ENCODE measurements at regions not wholly inside any gene's neighbourhood (a gene's known extent, or its start where the extent isn't known, plus 50 kb on each side); places are given as distances from the start of the nearest gene placed in this dataset.

DNA sequence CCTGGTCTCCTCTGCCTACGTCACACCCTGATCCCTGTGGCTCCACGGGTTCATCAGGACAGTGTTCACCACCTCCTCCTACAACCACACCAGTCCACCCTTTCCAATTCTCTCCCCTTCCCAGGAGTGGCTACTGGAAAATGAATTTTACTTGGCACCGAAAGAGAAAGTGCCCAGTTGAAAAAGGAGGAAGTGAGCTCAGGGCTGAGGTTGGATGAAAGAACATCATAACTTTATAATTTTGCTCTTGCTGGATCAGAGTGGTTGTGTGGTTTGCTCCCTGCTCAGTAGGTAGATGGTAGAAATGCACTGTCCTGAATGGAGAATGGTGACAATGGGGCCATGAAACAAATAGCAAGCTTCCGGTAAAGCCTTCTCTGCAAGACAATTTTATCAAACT, 140.3 kb upstream of the DDX18 start:
- H3K9me3 ChIP-seq (ENCODE audit: control insufficient read depth in 4 of 4, low read length in 3 of 4), result peaks cover 0 to 6% (median 3%) of the 10 kb centered on the region in 4 donors
- H3K4me3 ChIP-seq (ENCODE audit: low read depth in 1 of 3, low read length in 3 of 3), result no peak overlapping the region
- H3K27ac ChIP-seq (ENCODE audit: low read depth in 1 of 2, low read length in 2 of 2), result no peak overlapping the region
- WGBS, result 80% methylated on average over 4 of the region's 4 CpGs
- no peak overlapping the region for H3K9ac ChIP-seq (ENCODE audit: low read depth in 1 of 2, low read length in 2 of 2)
- H3K36me3 ChIP-seq (ENCODE audit: control insufficient read depth in 4 of 4, insufficient read depth in 3 of 4, low read depth in 1 of 4, low read length in 3 of 4), result no peaks in the 10 kb centered on the region
- TF ChIP-seq, protein P1, sequence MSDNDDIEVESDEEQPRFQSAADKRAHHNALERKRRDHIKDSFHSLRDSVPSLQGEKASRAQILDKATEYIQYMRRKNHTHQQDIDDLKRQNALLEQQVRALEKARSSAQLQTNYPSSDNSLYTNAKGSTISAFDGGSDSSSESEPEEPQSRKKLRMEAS (IDR thresholded peaks at IDR 0.05), result no peak
- no peak for TF ChIP-seq HNF4G (IDR thresholded peaks at IDR 0.05)
- no peak for TF ChIP-seq GABPA (IDR thresholded peaks at IDR 0.05 in 1 of 2, conservative IDR thresholded peaks at IDR 0.05 in 1 of 2)
- no peak for TF ChIP-seq TAF1 (conservative IDR thresholded peaks at IDR 0.05)
- no peak for TF ChIP-seq EGR1 (IDR thresholded peaks at IDR 0.05; ENCODE audit: low read depth in 2 of 2)
- TF ChIP-seq JUND (IDR thresholded peaks at IDR 0.05), result no peak
- TF ChIP-seq, protein P2, sequence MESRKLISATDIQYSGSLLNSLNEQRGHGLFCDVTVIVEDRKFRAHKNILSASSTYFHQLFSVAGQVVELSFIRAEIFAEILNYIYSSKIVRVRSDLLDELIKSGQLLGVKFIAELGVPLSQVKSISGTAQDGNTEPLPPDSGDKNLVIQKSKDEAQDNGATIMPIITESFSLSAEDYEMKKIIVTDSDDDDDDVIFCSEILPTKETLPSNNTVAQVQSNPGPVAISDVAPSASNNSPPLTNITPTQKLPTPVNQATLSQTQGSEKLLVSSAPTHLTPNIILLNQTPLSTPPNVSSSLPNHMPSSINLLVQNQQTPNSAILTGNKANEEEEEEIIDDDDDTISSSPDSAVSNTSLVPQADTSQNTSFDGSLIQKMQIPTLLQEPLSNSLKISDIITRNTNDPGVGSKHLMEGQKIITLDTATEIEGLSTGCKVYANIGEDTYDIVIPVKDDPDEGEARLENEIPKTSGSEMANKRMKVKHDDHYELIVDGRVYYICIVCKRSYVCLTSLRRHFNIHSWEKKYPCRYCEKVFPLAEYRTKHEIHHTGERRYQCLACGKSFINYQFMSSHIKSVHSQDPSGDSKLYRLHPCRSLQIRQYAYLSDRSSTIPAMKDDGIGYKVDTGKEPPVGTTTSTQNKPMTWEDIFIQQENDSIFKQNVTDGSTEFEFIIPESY (IDR thresholded peaks at IDR 0.05), result no peak
- TF ChIP-seq FOXA2 (IDR thresholded peaks at IDR 0.05), result no peak
- TF ChIP-seq SP1 (IDR thresholded peaks at IDR 0.05), result no peak
- TF ChIP-seq, protein P3, sequence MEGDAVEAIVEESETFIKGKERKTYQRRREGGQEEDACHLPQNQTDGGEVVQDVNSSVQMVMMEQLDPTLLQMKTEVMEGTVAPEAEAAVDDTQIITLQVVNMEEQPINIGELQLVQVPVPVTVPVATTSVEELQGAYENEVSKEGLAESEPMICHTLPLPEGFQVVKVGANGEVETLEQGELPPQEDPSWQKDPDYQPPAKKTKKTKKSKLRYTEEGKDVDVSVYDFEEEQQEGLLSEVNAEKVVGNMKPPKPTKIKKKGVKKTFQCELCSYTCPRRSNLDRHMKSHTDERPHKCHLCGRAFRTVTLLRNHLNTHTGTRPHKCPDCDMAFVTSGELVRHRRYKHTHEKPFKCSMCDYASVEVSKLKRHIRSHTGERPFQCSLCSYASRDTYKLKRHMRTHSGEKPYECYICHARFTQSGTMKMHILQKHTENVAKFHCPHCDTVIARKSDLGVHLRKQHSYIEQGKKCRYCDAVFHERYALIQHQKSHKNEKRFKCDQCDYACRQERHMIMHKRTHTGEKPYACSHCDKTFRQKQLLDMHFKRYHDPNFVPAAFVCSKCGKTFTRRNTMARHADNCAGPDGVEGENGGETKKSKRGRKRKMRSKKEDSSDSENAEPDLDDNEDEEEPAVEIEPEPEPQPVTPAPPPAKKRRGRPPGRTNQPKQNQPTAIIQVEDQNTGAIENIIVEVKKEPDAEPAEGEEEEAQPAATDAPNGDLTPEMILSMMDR (IDR thresholded peaks at IDR 0.05; ENCODE audit: low read depth, low read length, missing input control), result no peak
- TF ChIP-seq FOXA1 (IDR thresholded peaks at IDR 0.05), result no peak
- TF ChIP-seq NR2F2 (IDR thresholded peaks at IDR 0.05), result no peak
- TF ChIP-seq, protein P4, sequence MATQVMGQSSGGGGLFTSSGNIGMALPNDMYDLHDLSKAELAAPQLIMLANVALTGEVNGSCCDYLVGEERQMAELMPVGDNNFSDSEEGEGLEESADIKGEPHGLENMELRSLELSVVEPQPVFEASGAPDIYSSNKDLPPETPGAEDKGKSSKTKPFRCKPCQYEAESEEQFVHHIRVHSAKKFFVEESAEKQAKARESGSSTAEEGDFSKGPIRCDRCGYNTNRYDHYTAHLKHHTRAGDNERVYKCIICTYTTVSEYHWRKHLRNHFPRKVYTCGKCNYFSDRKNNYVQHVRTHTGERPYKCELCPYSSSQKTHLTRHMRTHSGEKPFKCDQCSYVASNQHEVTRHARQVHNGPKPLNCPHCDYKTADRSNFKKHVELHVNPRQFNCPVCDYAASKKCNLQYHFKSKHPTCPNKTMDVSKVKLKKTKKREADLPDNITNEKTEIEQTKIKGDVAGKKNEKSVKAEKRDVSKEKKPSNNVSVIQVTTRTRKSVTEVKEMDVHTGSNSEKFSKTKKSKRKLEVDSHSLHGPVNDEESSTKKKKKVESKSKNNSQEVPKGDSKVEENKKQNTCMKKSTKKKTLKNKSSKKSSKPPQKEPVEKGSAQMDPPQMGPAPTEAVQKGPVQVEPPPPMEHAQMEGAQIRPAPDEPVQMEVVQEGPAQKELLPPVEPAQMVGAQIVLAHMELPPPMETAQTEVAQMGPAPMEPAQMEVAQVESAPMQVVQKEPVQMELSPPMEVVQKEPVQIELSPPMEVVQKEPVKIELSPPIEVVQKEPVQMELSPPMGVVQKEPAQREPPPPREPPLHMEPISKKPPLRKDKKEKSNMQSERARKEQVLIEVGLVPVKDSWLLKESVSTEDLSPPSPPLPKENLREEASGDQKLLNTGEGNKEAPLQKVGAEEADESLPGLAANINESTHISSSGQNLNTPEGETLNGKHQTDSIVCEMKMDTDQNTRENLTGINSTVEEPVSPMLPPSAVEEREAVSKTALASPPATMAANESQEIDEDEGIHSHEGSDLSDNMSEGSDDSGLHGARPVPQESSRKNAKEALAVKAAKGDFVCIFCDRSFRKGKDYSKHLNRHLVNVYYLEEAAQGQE (IDR thresholded peaks at IDR 0.05), result no peak
- TF ChIP-seq, protein P5, sequence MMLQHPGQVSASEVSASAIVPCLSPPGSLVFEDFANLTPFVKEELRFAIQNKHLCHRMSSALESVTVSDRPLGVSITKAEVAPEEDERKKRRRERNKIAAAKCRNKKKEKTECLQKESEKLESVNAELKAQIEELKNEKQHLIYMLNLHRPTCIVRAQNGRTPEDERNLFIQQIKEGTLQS (IDR thresholded peaks at IDR 0.05), result no peak
- TF ChIP-seq RXRA (IDR thresholded peaks at IDR 0.05), result no peak
- TF ChIP-seq HNF4A (conservative IDR thresholded peaks at IDR 0.05), result no peak
- TF ChIP-seq YY1 (IDR thresholded peaks at IDR 0.05), result no peak
- no peak for TF ChIP-seq RAD21 (IDR thresholded peaks at IDR 0.05)
- no peaks in the 10 kb centered on the region for H3K4me1 ChIP-seq (ENCODE audit: control insufficient read depth in 4 of 4, insufficient read depth in 4 of 4, low read length in 3 of 4)
- H3K27me3 ChIP-seq (ENCODE audit: control insufficient read depth in 4 of 4, insufficient read depth in 4 of 4, low read length in 3 of 4), result peaks cover 0 to 4% (median 0%) of the 10 kb centered on the region in 4 donors
- DNase-seq (ENCODE audit: low spot score), result no peak

Data from liver (tissue), 8 donors.